CD4-positive, alpha-beta memory T cell (primary cell): ENCODE measurements at regions not wholly inside any gene's neighbourhood (a gene's known extent, or its start where the extent isn't known, plus 50 kb on each side); places are given as distances from the start of the nearest gene placed in this dataset.

Experiments used
- CTCF ChIA-PET: fragments of 350-600 bp; sonication (Branson Sonifier 250); formaldehyde crosslinking; loops from one replicate; lab custom pipeline; 2021; ENCODE audit warnings: inconsistent platforms; ENCODE audit not compliant: partially characterized antibody; lab: Charles Lee
- POLR2A ChIA-PET: fragments of 350-600 bp; sonication (Branson Sonifier 250); formaldehyde crosslinking; loops from one replicate; lab custom pipeline; 2021; ENCODE audit not compliant: partially characterized antibody; lab: Charles Lee
- DNase-seq, 5 donors: peaks; one replicate each; pipeline versions ENCODE4 v3.0.0 to v3.0.0-alpha.2; 2020 to 2022; ENCODE audit warnings: mixed read lengths in 1 of 5
- H3K27ac ChIP-seq: one replicate; pipeline ENCODE4 v1.7.0; 2013; ENCODE audit warnings: low read depth, low read length
- H3K27me3 ChIP-seq: 2 replicates; pipeline ENCODE4 v1.7.0; 2013; ENCODE audit warnings: mild to moderate bottlenecking, low read length, moderate library complexity; ENCODE audit not compliant: insufficient read depth
- H3K36me3 ChIP-seq: 2 replicates; pipeline ENCODE4 v1.7.0; 2013; ENCODE audit warnings: mild to moderate bottlenecking, low read length, moderate library complexity; ENCODE audit not compliant: insufficient read depth
- H3K4me1 ChIP-seq: 2 replicates; pipeline ENCODE4 v1.7.0; 2013; ENCODE audit warnings: mild to moderate bottlenecking, low read length, moderate library complexity; ENCODE audit not compliant: insufficient read depth
- H3K4me3 ChIP-seq, 2 donors: one replicate each; pipeline ENCODE4 v1.7.0; 2013; ENCODE audit warnings: low read length in 2 of 2, mild to moderate bottlenecking in 1 of 2
- H3K9me3 ChIP-seq, 2 donors: one replicate each; pipeline ENCODE4 v1.7.0; 2013; ENCODE audit warnings: low read length in 2 of 2, control low read depth in 1 of 2; ENCODE audit not compliant: control insufficient read depth in 1 of 2
- H3K27ac Mint-ChIP-seq, 7 donors: one replicate each; pipeline ENCODE4 v1.8.0; 2020 to 2021; ENCODE audit warnings: mixed read lengths in 7 of 7, mild to moderate bottlenecking in 6 of 7, inconsistent platforms in 3 of 7, moderate library complexity in 3 of 7
- H3K27me3 Mint-ChIP-seq, 2 donors: one replicate each; pipeline ENCODE4 v1.8.0; 2020 to 2021; ENCODE audit warnings: mixed read lengths in 2 of 2
- H3K36me3 Mint-ChIP-seq, 2 donors: one replicate each; pipeline ENCODE4 v1.8.0; 2020 to 2021; ENCODE audit warnings: mixed read lengths in 2 of 2, inconsistent platforms in 1 of 2, mild to moderate bottlenecking in 1 of 2
- H3K4me1 Mint-ChIP-seq, 4 donors: one replicate each; pipeline ENCODE4 v1.8.0; 2020 to 2021; ENCODE audit warnings: mixed read lengths in 4 of 4, mild to moderate bottlenecking in 1 of 4
- H3K4me3 Mint-ChIP-seq, 8 donors: one replicate each; pipeline ENCODE4 v1.8.0; 2020 to 2021; ENCODE audit warnings: mixed read lengths in 8 of 8, mild to moderate bottlenecking in 7 of 8, moderate library complexity in 6 of 8, inconsistent platforms in 3 of 8
- H3K9me3 Mint-ChIP-seq, 8 donors: one replicate each; pipeline ENCODE4 v1.8.0; 2020 to 2021; ENCODE audit warnings: mixed read lengths in 8 of 8, mild to moderate bottlenecking in 5 of 8, inconsistent platforms in 3 of 8, moderate library complexity in 1 of 8
- intact Hi-C: fragments of 100-400 bp; cut with micrococcal nuclease; formaldehyde crosslinking; loops from one replicate; pipeline ENCODE4 v1.15.1; 2023

DNA sequence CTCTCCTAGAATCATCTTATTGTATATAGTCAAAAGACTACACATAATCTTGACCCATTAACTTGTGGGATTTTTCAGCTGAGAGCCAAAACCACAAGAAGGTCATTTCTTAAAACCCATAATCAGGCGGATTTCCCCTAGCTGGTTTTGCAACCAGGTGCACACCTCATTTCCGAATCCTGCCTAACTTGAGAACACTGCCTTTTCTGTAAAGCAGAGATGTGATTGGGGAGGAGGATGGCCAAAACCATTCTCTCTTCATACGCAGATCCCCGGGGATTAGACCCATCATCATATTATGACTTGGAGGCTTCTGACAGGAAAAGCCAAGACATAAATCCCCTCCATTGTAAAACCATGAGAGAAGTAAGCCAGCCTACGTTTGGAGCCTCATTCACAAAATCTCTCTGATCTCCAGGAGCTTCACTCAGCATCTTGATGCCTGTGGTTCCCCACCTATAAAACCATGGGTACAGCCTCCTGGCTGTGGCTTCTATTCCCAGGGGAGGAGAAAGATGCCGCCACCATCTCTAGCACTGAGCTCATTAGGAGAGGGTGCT is 191.3 kb downstream of the KIF18A start:
- no peak overlapping the region for H3K4me3 ChIP-seq
- no peaks in the 10 kb centered on the region for H3K36me3 Mint-ChIP-seq
- no peaks in the 10 kb centered on the region for H3K4me1 ChIP-seq
- H3K4me3 Mint-ChIP-seq: no peak overlapping the region
- no peaks in the 10 kb centered on the region for H3K9me3 ChIP-seq
- no peaks in the 10 kb centered on the region for H3K27me3 Mint-ChIP-seq
- no peak for DNase-seq
- H3K27me3 ChIP-seq: no peaks in the 10 kb centered on the region
- no peaks in the 10 kb centered on the region for H3K9me3 Mint-ChIP-seq
- POLR2A ChIA-PET: no interaction called here
- no peak overlapping the region for H3K27ac Mint-ChIP-seq
- H3K27ac ChIP-seq: no peak overlapping the region
- H3K4me1 Mint-ChIP-seq: no peaks in the 10 kb centered on the region
- no peaks in the 10 kb centered on the region for H3K36me3 ChIP-seq
- intact Hi-C loops: no loop called here
- CTCF ChIA-PET: no interaction called here

DNA sequence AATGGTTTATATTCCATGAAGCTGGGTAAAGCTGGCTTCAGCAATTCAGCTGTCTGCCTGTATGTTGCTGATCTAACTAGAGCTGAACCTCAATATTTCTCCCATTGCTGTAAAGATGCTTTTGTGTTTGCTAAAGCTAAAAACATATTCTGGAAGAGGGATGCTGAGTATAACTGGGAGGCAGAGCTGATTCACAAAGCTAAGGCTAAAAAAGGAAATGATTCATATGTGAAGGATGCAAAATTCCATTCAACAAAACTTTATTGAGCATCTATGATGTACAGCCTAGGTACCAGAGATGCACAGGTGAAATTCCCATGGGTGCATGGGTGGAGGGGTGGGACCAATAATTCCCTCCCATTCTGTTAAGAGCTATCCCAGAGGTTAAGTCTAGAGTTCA is 193.9 kb downstream of the KIF18A start:
- Mint-ChIP-seq H3K27ac (no peak overlapping the region), H3K36me3 (no peaks in the 10 kb centered on the region)
- POLR2A ChIA-PET: no interaction called here

DNA sequence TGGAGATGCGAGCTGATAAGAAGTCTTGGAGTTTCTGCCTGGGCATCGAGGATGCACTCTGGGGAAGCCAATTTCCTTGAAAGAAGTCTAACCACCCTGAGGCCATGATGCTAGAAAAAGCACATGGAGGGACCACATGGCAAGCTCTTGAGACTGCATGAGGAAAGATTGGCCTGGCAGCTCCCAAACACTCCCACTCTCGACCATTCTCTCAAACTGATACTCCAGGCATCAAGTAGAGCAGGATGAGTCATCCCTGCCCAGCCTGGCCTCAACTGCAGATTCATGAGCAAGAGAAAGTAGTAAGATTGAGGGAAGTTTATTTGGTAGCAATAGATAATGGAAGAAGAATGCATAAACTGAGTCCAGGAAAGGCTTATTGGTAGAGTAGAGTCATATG is 194.3 kb downstream of the KIF18A start:
- CTCF ChIA-PET: no interaction called here
- POLR2A ChIA-PET: no interaction called here
- Histone ChIP-seq H3K4me3 (no peak overlapping the region), H3K9me3 (no peaks in the 10 kb centered on the region), H3K27ac (no peak overlapping the region), H3K4me1 (no peaks in the 10 kb centered on the region), H3K36me3 (no peaks in the 10 kb centered on the region), H3K27me3 (no peaks in the 10 kb centered on the region)
- Mint-ChIP-seq H3K4me1 (no peaks in the 10 kb centered on the region), H3K27ac (no peak overlapping the region), H3K27me3 (peaks cover 0 to 3% of the 10 kb centered on the region in 2 donors), H3K4me3 (no peak overlapping the region), H3K36me3 (no peaks in the 10 kb centered on the region), H3K9me3 (peaks cover 0 to 3% (median 0%) of the 10 kb centered on the region in 8 donors)
- DNase-seq: no peak
- intact Hi-C loops: no loop called here

More for the DNA sequence above, 193.9 kb downstream of the KIF18A start:
- H3K4me3 ChIP-seq: no peak overlapping the region
- no peak for DNase-seq
- H3K9me3 ChIP-seq: no peaks in the 10 kb centered on the region
- no peak overlapping the region for H3K27ac ChIP-seq
- no peaks in the 10 kb centered on the region for H3K4me1 ChIP-seq
- H3K36me3 ChIP-seq: no peaks in the 10 kb centered on the region
- CTCF ChIA-PET: no interaction called here
- no peaks in the 10 kb centered on the region for H3K27me3 ChIP-seq
- Mint-ChIP-seq H3K9me3 (peaks cover 0 to 3% (median 0%) of the 10 kb centered on the region in 8 donors), H3K4me1 (no peaks in the 10 kb centered on the region), H3K4me3 (no peak overlapping the region), H3K27me3 (peaks cover 0 to 3% of the 10 kb centered on the region in 2 donors)
- intact Hi-C loops: no loop called here

DNA sequence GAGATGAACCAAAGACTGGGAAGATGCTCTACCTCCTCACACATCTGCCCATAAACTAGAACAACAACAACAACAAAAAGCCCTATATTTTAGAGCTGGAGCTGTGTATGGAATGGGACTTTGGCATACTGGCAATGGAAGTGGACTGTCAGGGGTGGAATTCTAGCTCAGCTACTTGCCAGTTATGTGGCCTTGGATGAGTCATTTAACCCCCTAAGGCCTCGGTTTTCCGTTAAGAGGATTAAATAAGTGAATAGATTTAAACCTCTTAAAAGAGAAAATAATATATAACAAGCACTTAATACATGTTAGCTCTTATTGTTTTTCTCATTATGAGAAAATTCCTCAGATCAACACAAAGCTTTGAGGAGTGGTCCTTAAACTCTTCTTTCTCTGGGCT is 195.0 kb downstream of the KIF18A start:
- no peak for DNase-seq

DNA sequence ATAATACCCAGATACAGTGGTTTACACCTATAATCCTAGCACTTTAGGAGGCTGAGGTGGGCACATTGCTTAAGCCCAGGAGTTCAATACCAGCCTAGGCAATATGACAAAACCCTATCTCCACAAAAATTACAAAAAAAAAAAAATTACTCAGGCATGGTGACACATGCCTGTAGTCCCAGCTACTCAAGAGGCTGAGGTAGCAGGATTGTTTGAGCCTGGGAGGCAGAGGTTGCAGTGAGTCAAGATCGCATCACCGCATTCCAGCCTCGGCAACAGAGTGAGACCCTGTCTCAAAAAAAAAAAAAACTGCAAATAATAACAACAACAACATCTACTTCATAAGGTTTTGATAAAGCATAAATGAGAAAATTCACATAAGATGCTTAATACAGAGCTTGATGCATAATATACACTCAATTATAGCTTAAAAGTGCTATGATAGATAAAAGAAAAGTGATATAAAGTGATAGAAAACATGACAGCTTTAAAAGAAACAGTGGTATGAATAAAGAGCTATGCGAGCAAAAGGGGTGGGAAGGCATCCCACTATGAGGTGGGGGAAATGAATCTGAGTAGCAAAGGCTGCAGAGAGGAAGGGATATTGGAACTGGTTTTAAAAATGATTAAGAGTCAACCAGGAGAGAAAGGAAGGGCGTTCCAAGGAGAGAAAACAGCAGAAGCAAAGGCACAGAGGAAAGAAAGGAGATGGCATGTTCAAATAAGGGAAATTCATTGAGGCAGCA is 197.6 kb downstream of the KIF18A start:
- POLR2A ChIA-PET: no interaction called here
- Histone ChIP-seq H3K36me3 (no peaks in the 10 kb centered on the region), H3K9me3 (no peaks in the 10 kb centered on the region), H3K4me3 (no peak overlapping the region), H3K27me3 (no peaks in the 10 kb centered on the region), H3K4me1 (no peaks in the 10 kb centered on the region), H3K27ac (no peak overlapping the region)
- no peak for DNase-seq
- Mint-ChIP-seq H3K9me3 (peaks cover 0 to 6% (median 2%) of the 10 kb centered on the region in 8 donors), H3K36me3 (no peaks in the 10 kb centered on the region), H3K4me1 (no peaks in the 10 kb centered on the region), H3K27ac (no peak overlapping the region), H3K27me3 (peaks cover 0 to 3% of the 10 kb centered on the region in 2 donors), H3K4me3 (no peak overlapping the region)
- intact Hi-C loops: no loop called here
- CTCF ChIA-PET: no interaction called here

More for the DNA sequence above, 195.0 kb downstream of the KIF18A start:
- no peaks in the 10 kb centered on the region for H3K4me1 ChIP-seq
- POLR2A ChIA-PET: no interaction called here
- H3K4me3 ChIP-seq: no peak overlapping the region
- Mint-ChIP-seq H3K4me1 (no peaks in the 10 kb centered on the region), H3K27me3 (peaks cover 0 to 3% of the 10 kb centered on the region in 2 donors), H3K9me3 (peaks cover 0 to 5% (median 0%) of the 10 kb centered on the region in 8 donors), H3K36me3 (no peaks in the 10 kb centered on the region), H3K4me3 (no peak overlapping the region), H3K27ac (no peak overlapping the region)
- CTCF ChIA-PET: no interaction called here
- H3K27ac ChIP-seq: no peak overlapping the region
- no peaks in the 10 kb centered on the region for H3K9me3 ChIP-seq
- intact Hi-C loops: no loop called here
- H3K27me3 ChIP-seq: no peaks in the 10 kb centered on the region
- no peaks in the 10 kb centered on the region for H3K36me3 ChIP-seq

DNA sequence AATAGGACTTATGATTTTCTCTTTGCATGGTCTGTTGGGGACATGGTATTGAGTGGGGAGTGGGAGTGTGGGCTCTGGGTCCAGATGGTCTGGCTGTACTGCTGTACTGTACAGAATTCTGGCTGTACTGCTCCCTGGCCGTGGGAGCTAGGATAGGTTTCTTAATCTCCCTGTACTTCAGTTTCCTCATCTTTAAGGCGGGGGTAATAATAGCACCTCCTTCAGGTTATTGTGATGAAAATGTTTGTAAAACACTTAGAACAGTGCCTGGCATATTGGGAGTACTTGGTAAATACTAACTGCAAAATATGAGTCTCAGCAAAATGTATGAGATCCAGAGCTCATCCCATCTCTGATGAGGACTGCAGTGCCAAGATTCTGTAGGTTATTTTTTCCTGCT is 198.6 kb downstream of the KIF18A start:
- DNase-seq: no peak
- intact Hi-C loops: no loop called here
- Histone ChIP-seq H3K4me1 (no peaks in the 10 kb centered on the region), H3K9me3 (no peaks in the 10 kb centered on the region), H3K36me3 (no peaks in the 10 kb centered on the region), H3K4me3 (no peak overlapping the region), H3K27me3 (no peaks in the 10 kb centered on the region), H3K27ac (no peak overlapping the region)
- ChIA-PET CTCF (no interaction called here), POLR2A (no interaction called here)
- Mint-ChIP-seq H3K4me1 (no peaks in the 10 kb centered on the region), H3K27me3 (peaks cover 0 to 3% of the 10 kb centered on the region in 2 donors), H3K36me3 (no peaks in the 10 kb centered on the region), H3K27ac (no peak overlapping the region), H3K4me3 (no peak overlapping the region), H3K9me3 (peaks cover 0 to 6% (median 2%) of the 10 kb centered on the region in 8 donors)

DNA sequence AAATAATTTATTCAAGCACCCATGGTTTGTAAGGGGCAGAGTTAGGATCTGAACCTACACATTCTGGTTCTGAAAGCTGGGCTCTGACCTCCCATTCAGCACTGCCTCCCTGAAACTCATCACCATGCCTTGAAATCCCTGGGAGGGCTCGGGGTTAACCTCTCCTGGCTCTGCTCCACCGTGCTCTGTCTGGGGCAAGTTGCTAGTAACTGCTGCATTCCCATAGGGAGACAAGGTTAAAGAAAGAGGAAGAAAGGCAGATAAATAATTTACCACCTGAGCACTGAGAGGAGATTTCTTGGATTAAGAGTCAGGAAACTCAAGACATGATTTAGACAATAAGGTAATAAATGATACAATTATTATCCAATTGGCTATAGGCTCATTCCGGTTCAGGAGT is 199.3 kb downstream of the KIF18A start:
- H3K9me3 Mint-ChIP-seq: peaks cover 0 to 6% (median 2%) of the 10 kb centered on the region in 8 donors
- no peak overlapping the region for H3K27ac Mint-ChIP-seq
- Histone ChIP-seq H3K36me3 (no peaks in the 10 kb centered on the region), H3K27ac (no peak overlapping the region), H3K9me3 (no peaks in the 10 kb centered on the region), H3K4me1 (no peaks in the 10 kb centered on the region), H3K27me3 (no peaks in the 10 kb centered on the region), H3K4me3 (no peak overlapping the region)
- ChIA-PET CTCF (no interaction called here), POLR2A (no interaction called here)
- H3K4me3 Mint-ChIP-seq: no peak overlapping the region
- DNase-seq: no peak
- intact Hi-C loops: no loop called here
- H3K4me1 Mint-ChIP-seq: no peaks in the 10 kb centered on the region
- no peaks in the 10 kb centered on the region for H3K36me3 Mint-ChIP-seq
- peaks cover 0 to 3% of the 10 kb centered on the region in 2 donors for H3K27me3 Mint-ChIP-seq
